Activated T-cell treated with anti-CD3 and anti-CD28 coated beads for 24 hours (primary cell): ENCODE measurements at regions not wholly inside any gene's neighbourhood (a gene's known extent, or its start where the extent isn't known, plus 50 kb on each side); places are given as distances from the start of the nearest gene placed in this dataset.
"Not testable (repeated sequence)": the region's sequence is repeated elsewhere in the genome, so short reads cannot be mapped to it uniquely, and the experiment has no call there.

Experiments used
- DNase-seq: peaks from one replicate; pipeline ENCODE4 v3.0.0-alpha.2; 2020; ENCODE audit warnings: low read depth

DNA sequence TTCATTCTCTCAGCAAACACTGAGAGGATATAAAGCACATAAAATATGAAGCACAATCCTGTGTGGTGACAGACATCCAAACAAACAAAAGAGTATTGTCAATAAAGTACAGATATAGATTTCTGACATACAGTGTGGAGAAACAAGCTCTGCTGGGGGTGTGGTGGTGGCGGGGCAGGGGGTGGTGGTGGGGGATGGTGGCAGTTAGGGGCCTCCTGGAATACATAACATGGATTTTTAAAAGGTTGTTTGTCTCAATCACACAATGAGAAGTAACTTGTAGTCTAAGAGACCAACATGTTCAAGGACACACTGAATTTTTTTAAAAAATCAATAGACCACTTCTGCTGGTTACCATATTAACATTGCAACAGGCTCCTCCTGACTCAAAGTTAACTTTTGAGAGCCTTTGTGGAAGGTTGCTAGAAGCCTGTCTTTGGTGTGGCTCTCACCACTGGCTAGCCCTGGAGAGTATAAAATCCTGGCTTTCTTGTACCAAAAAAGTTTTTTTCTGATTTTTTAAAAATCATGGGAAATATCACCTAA lies 1197.4 kb downstream of the SUCLG1 start:
- no peak for DNase-seq

DNA sequence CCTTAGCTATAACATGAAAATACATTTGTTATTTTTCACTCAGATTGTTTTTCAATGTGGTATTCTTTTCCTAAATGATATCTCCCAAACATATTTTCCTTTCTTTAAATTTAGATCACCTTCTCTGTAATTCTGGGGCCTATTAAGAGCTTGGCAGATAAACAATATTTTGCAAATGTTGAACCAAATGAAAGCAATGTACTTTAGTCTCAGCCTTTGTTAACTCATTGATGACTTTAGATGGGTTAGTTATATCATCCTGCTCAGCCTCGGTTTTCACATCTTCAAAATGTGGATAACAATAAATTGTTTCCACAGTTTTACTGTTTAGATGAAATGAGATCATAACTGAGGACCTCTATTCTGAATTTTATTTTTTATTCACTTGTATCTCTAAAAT lies 1205.2 kb downstream of the SUCLG1 start:
- DNase-seq, result no peak

DNA sequence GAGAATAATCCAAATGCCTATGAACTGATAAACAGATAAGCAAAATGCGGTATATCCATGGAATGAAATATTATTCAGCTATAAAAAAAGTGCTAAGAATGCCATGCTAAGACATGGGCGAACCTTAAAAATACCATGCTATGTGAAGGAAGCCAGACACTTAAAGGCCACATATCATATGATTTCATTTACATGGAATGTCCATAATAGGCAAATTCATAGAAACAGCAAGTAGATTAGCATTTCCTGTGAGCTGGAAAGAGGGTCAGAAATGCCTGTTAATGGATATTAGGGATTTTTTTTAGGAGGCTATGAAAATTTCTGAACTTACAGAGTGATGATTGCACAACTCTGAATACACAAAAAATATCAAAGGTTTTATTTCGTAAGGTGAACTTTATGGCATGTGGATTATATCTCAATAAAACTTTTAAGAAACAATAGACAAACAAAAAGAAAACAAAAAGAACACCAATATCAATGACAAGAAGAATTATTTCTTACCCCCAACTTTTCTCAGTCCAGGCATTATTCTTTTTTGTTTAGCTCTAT lies 1207.7 kb downstream of the SUCLG1 start:
- no peak for DNase-seq

DNA sequence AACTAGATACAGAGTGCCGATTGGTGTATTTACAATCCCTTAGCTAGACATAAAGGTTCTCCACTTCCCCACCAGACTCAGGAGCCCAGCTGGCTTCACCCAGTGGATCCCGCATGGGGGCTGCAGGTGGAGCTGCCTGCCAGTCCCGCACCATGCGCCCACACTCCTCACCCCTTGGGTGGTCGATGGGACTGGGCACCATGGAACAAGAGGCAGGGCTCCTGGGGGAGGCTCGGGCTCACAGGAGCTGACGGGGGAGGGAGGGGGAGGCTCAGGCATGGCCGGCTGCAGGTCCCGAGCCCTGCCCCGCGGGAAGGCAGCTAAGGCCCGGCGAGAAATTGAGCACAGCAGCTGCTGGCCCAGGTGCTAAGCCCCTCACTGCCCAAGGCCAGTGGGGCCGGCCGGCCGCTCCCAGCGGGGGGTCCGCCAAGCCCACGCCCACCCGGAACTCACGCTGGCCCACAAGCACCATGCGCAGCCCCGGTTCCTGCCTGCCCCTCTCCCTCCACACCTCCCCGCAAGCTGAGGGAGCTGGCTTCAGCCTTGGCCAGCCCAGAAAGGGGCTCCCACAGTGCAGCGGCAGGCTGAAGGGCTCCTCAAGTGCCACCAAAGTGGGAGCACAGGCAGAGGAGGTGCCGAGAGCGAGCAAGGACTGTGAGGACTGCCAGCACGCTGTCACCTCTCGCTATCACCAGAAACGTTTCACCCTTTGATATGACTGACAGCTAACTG lies 1213.1 kb downstream of the SUCLG1 start:
- DNase-seq, result not testable (repeated sequence)

DNA sequence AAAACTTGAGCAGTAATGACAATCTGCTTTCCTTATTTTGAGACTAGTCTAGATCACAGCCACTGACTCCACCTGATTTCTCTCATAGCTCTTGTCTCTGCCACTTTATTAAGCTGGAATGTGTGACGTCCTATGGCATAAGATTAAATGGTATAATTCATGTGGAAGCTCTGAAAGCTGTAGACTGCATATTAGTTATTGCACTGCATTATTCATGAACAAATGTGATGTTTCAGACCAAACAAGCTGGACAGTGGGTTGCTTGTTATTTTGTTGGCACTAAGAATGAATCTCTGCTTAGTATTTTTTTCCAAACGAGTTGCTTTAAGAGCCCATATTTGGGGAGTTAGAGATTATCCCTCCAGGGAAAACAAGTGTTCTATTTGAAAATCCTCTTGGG lies 1218.5 kb downstream of the SUCLG1 start:
- DNase-seq, result no peak

DNA sequence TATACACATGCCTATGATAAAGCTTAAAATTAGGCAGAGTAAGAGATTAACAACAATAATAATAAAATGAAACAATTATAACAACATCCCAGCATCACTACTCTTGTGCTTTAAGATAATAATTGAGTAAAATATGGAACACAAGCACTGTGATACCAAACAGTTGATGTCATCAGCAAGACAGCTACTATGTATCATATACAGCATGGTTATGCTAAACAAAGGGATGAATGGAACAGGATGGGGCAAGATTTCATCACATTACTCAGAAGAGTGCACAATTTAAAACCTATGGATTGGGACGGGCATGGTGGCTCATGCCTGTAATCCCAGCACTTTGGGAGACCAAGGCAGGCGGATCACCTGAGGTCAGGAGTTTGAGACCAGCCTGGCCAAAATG lies 1221.0 kb downstream of the SUCLG1 start:
- DNase-seq, result no peak

DNA sequence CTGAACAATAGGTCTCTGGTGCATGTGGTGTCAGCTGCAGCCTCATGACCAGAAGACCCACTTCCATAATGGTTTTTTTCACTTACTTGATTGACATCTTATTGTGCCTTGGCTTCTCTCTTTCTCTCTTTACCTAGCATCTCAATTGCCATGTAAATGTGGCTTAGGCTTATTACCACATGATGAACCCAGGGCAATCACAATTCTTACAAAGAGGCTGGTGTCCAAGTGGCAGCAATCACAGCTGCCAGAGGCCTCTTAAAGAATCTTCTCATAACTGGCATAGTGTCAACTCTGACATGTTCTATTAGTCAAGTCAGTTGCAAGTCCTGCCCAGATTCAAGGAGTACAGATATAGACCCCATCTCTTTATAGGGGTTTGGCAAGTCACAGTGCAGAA lies 1224.8 kb downstream of the SUCLG1 start:
- no peak for DNase-seq

DNA sequence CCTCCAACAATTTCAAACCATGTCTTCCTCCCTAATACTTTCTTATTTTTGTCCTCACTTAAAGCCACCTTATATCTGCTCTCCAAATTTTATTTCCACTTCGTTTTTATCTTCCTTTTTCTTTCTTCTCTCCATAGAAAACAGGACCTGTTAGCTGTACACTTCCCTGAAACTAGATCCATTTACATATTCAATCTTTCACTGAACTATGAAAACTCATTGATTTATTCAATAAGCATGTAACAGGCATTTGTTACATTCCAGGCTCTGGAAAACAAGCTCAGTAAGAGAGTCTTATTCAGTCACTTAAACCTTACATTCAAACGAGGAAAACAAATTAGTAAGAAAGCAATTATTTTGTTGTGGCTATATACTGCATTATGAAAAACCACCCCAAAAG lies 1225.3 kb downstream of the SUCLG1 start:
- DNase-seq, result no peak

DNA sequence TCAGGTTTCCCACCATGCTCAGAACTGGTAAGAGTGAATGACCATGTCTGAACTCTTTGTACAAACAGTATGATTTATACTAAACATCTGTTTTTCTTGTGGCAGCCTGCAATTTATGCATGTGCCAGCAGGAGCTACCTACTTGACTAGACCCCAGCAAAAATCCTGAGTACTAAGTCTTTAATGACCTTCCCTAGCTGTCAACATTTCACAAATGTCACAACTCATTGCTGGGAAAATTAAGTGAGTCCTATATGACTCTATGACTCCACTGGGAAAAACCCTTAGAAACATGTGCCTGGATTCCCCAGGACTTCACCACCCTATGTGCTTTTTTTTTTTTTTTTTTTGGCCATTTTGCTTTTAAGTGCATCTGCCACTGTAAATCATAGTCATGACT lies 1225.8 kb downstream of the SUCLG1 start:
- DNase-seq, result no peak

DNA sequence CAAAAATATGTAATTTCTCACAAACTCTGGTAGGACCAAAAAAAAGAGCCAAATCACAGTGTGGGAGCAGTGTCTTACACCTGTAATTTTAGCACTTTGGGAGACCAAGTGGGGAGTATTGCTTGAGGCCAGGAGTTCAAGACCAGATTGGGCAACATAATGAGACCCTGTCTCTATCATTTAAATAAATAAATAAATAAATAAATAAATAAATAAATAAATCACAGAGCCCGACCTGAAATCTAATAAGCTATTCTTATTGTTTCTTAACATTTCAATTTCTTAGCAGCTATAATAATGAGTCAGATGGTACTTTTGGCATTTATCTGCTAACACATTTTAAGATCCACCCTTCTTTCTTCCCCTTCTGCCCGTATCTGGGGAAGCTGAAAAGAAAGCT lies 1229.6 kb downstream of the SUCLG1 start:
- DNase-seq, result no peak

DNA sequence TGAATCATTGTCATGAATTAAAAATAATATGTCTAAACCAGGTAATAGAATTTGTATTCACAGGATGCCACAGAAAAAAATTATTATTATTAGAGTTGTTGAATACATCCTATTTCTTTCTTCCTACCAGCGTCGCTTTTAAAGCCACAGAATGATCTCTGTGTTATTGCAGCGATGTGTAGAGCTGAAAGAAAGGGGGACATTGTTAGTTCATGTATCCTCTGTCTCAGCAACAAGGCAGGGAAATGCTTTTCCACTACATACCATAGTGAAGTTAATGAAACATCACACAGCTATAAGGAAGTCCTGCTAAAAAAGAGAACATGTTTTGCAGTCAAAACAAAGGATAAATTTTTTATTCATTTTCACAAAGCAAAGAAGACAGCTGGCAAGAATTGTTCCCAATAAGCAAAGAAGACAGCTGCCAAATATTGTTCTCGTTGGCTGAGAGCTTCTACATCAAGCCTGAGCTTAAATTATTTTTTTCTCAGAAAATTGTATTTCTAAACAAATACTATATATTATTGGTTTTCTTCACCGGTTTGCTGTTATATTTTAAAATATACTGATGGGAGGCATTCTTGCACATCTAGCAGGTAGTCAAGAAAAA lies 1234.4 kb downstream of the SUCLG1 start:
- no peak for DNase-seq

DNA sequence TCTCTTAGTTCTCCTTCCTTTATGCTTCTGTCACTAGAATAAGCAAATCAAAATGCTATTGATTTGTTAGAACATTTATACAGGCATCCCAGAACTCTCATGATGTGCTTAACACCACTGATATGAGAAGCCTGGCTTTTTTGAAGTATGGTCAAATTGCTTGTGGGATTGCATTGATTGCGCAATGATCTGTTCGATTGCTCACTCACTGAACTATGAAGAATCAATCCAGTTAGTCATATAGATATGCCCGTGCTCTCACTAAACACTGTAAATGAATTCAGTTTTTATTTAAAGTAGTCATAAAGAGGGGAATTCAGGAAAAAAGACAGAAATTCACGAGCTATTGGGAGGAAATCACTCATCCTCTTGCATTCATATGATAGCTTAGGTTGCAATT lies 1237.8 kb downstream of the SUCLG1 start:
- no peak for DNase-seq

DNA sequence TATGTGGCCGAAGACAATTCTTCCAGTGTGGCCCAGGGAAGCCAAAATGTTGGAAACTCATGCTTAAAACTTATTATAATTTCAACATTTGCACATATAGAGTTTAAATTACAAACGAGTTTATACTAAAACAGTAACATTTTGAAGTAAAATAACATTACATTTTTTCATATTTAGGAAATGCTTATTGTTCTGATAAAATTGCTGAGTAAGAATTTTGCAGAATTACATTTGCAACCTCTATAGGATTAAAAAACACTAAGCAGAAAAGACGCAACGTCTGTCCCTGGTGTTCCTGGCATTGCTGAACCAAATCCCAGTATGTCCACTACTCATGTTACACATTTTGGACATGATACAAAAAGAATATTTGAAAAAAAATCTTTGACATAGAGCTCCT lies 1241.2 kb downstream of the SUCLG1 start:
- no peak for DNase-seq

DNA sequence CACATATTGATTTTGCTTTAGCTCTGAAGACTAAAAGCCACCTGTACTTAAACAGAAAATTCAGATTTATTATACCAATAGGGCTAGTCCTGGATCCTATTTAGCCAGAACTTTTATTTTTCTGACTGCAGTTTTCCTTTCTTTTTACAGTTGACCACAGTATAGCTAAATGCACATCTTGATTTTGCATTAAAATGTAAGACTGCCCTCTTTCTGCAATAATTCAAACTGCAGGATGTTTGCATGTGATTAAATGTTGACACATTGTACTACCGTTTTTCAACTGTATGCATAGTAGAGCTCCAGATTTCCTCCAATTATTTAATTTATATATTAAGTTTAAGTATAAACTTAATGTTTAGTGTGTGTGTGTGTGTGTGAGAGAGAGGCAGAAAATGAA lies 1262.9 kb downstream of the SUCLG1 start:
- no peak for DNase-seq

DNA sequence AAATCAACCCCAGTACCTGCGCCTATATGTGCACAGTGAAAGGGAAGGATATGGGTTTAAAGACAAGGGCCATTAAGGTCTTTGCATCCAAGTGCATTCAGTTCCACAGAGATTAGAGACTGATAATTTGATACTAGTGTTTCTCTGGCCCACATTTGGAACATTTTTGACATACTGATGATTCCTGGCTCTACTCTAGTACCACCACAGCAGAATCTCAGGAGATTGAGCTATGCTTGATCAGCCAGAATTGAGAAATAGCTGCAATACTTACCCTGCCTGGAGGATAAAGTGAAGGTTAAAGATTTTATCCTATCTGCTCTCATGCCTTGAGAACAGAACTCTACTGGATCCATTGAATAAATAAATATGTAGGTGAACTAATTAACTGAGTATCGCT lies 1267.8 kb downstream of the SUCLG1 start:
- DNase-seq, result no peak

DNA sequence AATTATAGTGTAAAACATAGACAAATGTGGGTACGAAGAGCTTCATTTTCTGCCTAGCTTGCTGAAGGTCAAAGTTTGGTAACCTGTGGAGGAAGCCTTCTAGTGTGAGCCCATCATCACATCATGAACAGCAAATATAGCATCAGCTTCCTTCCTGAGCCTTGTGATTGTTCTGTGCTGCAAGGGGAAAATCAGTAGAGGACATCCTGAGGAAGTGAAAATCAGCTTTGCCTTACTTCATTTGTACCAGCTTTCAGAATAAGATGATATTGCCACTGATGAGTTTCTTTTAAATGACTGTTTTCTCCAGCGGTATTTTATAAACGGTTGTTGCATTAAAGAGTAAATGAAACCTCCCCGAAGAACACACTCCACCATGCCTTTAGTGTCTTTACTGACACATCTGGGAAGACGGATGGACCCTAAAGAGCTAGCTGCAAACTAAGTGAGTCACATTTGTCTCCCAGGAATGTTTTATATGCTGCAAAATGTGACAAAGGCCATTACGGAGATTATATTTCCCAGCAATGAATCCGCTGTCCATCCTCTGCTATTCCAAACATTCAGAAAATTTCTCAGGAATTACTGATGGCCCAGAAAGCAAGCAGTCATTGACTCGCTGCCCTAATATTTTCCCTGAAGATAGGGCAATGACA lies 1272.8 kb downstream of the SUCLG1 start:
- DNase-seq, result no peak

DNA sequence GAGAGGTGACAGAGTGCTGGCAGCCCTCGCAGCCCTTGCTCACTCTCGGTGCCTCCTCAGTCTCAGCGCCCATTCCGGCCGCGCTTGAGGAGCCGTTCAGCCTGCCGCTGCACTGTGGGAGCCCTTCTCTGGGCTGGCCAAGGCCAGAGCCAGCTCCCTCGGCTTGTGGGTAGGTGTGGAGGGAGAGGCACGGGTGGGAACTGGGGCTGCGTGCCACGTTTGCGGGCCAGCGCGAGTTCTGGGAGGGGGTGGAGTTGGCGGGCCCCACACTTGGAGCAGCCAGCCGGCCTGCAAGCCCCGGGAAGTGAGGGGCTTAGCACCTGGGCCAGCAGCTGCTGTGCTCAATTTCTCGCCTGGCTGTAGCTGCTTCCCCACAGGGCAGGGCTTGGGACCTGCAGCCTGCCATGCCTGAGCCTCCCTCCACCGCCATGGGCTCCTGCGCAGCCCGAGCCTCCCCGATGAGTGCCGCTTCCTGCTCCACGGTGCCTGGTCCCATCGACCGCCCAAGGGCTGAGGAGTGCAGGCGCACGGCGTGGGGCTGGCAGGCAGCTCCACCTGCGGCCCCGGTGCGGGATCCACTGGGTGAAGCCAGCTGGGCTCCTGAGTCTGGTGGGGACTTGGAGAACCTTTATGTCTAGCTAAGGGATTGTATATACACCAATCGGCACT lies 1278.1 kb downstream of the SUCLG1 start:
- DNase-seq, result not testable (repeated sequence)

DNA sequence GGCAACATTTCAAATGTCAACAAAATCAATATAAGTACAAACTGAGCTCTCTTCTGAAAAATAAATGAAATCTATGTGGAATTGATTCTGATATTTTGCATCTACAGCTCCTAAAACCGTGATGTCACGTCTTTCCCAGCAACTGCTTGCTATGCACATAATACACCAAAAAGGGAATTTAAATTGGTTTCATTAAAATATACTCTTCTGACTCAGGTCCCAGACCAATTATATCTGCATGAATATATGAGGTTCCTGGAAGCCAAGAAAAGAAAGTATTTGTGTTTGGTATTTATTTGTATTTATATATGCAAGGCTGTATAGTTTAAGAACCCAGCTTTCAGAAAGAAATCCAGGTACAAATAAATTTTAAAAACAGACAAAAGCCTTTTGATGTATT lies 1282.5 kb downstream of the SUCLG1 start:
- DNase-seq, result no peak

DNA sequence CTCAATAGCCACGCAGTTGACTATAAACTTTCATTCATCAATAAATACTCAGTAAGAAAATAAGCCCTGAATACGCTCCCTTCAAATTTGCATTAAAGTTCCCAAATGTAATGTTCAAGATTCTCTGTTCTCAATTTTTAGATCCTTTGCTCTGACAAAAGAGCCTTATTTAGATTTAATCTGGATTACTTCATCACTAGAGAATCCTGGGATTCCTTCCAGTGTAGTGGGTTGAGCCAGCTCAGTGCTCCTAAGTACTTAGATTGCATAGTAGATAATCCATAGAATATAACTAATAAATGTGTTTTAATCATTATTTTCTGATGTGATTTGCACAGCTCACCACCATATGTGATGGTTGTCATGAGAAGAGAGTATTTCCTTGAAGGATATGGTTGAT lies 1286.2 kb downstream of the SUCLG1 start:
- DNase-seq, result no peak

DNA sequence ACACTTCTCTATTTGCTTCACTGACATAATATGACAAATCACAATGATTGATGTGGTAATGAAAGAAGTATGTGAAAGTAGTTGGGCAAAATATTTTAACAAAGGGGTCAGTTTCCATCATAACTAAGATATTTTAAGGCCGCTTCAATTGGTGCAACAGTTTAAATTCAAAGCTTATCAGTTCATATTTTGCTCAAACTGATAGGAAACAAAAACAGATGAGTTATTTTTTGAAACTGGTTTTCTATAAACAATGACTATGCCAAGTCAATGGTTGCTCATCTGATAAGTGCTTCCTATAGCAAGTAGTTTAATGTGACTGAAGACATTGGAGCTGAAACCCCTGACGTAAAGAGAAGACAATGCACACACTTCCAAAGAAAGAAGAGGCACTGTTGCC lies 1290.7 kb downstream of the SUCLG1 start:
- DNase-seq, result no peak

DNA sequence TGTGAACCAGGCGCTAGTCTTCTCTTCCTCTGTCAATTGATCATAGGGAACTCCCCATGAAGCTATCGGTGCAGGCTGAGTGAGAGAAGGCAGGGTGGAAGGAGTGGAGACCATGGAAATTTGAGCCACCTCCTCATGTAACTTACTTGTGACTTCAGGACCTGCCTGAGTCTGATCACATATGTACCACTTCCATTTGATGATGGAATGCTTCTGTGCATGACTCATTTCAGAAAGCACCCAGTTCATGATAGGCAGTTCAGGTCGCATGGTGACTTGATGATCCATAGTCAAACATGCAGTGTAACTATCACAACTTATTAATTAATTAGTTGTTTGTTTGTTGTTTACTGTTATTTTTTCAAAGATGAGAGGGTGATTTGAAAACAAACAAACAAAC lies 1296.7 kb downstream of the SUCLG1 start:
- DNase-seq, result no peak

DNA sequence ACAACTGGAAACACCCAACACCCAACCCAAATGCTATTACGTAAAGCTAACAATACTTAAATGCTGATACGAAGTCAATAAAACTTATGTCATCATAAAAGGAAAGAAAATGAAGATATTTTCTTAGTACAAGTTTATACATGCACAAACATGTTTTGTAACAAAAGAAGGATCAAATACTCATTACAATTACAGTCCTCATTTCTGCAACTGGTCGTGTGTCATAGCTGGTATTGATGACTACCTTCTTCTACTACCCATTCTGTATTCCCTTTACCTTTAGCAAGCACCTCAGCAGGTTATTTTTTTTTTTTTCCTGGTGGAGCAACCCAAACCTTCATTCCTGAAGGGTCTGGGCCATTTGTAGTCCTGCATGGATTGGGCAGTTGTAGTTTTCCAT lies 1298.5 kb downstream of the SUCLG1 start:
- DNase-seq, result no peak
